GM19351 (cell line): ENCODE measurements at regions not wholly inside any gene's neighbourhood (a gene's known extent, or its start where the extent isn't known, plus 50 kb on each side); places are given as distances from the start of the nearest gene placed in this dataset.

Experiments
- ATAC-seq: cut with Tn5 transposase; IDR thresholded peaks from one replicate; pipeline ENCODE4 v1.9.1; 2021; ENCODE audit warnings: mild to moderate bottlenecking, moderate library complexity; ENCODE audit not compliant: unreplicated experiment

GRCh38 chr11:98561252-98561651 lies 459.5 kb upstream of the CNTN5 start:
- no peak for ATAC-seq

GRCh38 chr11:98561877-98562395 lies 458.8 kb upstream of the CNTN5 start:
- ATAC-seq, result no peak

GRCh38 chr11:98564233-98564632 lies 456.5 kb upstream of the CNTN5 start:
- ATAC-seq, result no peak

- ATAC-seq, result no peak
These were observed 455.9 kb upstream of the CNTN5 start for GRCh38 chr11:98564881-98565280.

- ATAC-seq, result no peak
These were observed 455.4 kb upstream of the CNTN5 start for GRCh38 chr11:98565311-98565710.

- ATAC-seq, result no peak
These were observed 453.8 kb upstream of the CNTN5 start for GRCh38 chr11:98566978-98567377.

- no peak for ATAC-seq
These were observed 452.7 kb upstream of the CNTN5 start for GRCh38 chr11:98568013-98568412.

- ATAC-seq, result no peak
These were observed 447.8 kb upstream of the CNTN5 start for GRCh38 chr11:98572941-98573340.

GRCh38 chr11:98587884-98588283 lies 432.9 kb upstream of the CNTN5 start:
- ATAC-seq, result no peak

GRCh38 chr11:98589967-98590366 lies 430.8 kb upstream of the CNTN5 start:
- no peak for ATAC-seq

- no peak for ATAC-seq
These were observed 420.6 kb upstream of the CNTN5 start for GRCh38 chr11:98600103-98600502.

GRCh38 chr11:98600786-98601773 lies 419.7 kb upstream of the CNTN5 start:
- no peak for ATAC-seq

- ATAC-seq, result no peak
These were observed 404.6 kb upstream of the CNTN5 start for GRCh38 chr11:98616098-98616655.

- no peak for ATAC-seq
These were observed 399.0 kb upstream of the CNTN5 start for GRCh38 chr11:98621767-98622166.

GRCh38 chr11:98625526-98625925 lies 395.2 kb upstream of the CNTN5 start:
- ATAC-seq, result no peak

- ATAC-seq, result no peak
These were observed 390.0 kb upstream of the CNTN5 start for GRCh38 chr11:98630736-98631135.

- ATAC-seq, result no peak
These were observed 363.0 kb upstream of the CNTN5 start for GRCh38 chr11:98657711-98658110.

- no peak for ATAC-seq
These were observed 361.3 kb upstream of the CNTN5 start for GRCh38 chr11:98659431-98659830.

- no peak for ATAC-seq
These were observed 346.4 kb upstream of the CNTN5 start for GRCh38 chr11:98674390-98674789.

GRCh38 chr11:98679673-98680072 lies 341.1 kb upstream of the CNTN5 start:
- ATAC-seq, result no peak

GRCh38 chr11:98701541-98701940 lies 319.2 kb upstream of the CNTN5 start:
- ATAC-seq, result no peak
